ENCODE measurements at regions not wholly inside any gene's neighbourhood (a gene's known extent, or its start where the extent isn't known, plus 50 kb on each side); places are given as distances from the start of the nearest gene placed in this dataset.
"Not testable (repeated sequence)": the region's sequence is repeated elsewhere in the genome, so short reads cannot be mapped to it uniquely, and the experiment has no call there.

DNA sequence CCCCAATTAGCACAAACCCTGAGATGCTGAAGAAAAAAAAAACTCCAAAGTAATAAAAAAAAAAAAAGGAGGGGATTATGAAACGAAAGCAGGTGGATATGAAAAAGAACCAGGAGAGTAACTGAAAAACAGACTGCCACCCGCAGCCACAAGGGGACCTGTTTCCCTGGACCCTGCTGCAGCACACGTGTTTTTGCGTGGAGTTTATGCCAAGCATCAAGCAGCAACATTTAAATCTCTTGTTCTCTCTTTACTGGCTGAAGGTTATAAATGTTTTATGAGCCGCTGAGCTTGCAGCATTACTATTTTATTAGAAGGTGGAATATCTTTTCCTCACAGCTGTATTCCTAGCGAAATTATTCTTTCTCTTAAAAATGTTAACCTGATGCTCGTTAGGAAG is 131.6 kb upstream of the OLIG3 start:
- intact Hi-C loops (cut with DNase I; ENCODE audit: low total_unique reads) = no loop called here
- 56 to 75% methylated on average over 7 of the region's 7 CpGs for WGBS, 2 donors
- Histone ChIP-seq H3K4me1 (no peaks in the 10 kb centered on the region), H3K4me3 (no peak overlapping the region), H3K36me3 (ENCODE audit: low read depth, missing control alignments) (no peaks in the 10 kb centered on the region), H3K27me3 (no peaks in the 10 kb centered on the region), H3K9me3 (no peaks in the 10 kb centered on the region), H3K27ac (no peak overlapping the region)
- no peak for TF ChIP-seq POLR2A (IDR thresholded peaks at IDR 0.05)
- DNase-seq = no peak

DNA sequence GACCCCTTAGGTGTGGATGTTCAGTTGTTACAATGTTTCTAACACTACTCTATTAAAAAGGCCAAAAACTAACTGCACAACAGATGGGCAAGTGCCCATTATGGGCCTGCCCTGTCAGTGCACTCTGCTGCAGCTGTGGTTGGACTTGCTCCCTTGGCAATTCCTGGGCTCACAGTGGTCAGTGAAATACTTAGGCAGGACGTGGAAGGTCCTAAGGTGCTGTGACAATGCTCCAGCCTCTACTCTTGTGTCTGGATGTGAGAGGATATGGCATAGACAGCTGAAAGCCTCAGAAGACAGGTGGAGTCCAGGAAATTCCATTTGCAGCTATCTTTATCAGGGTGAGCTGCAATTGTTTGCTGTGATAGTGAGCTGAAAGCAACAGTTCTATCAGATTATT is 136.5 kb upstream of the OLIG3 start:
- DNase-seq = no peak
- Histone ChIP-seq H3K36me3 (ENCODE audit: low read depth, missing control alignments) (no peaks in the 10 kb centered on the region), H3K27ac (no peak overlapping the region), H3K4me3 (no peak overlapping the region), H3K4me1 (no peaks in the 10 kb centered on the region), H3K27me3 (no peaks in the 10 kb centered on the region), H3K9me3 (no peaks in the 10 kb centered on the region)
- TF ChIP-seq POLR2A (IDR thresholded peaks at IDR 0.05) = no peak
- TF ChIP-seq CTCF (IDR thresholded peaks at IDR 0.05) = no peak
- 67 to 82% methylated on average over 1 of the region's 1 CpG for WGBS, 2 donors
- intact Hi-C loops (cut with DNase I; ENCODE audit: low total_unique reads) = loop anchor here (10.0 kb wide), 1 partner anchor 536 kb away; no protein-coding TSS in a partner anchor

DNA sequence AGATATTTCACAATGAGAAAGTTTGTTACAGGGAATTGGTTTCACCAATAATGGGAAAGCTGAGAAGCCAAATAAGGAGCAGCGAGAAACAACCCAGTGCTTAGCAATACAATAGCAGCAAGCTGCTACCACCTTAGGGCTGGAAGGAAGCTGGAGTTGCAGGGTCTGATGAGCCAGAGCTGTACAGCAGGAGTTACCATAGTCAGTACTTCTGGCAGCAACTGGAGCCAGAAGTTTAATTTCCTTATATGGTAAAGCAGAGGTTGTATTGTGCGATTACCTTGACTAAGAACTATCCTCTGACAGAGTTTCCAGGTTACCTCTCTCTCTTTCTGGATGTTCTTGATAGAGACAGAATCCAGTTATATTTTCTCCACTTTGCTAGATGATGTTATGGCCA is 137.1 kb upstream of the OLIG3 start:
- Histone ChIP-seq H3K9me3 (no peaks in the 10 kb centered on the region), H3K27ac (no peak overlapping the region), H3K27me3 (no peaks in the 10 kb centered on the region), H3K4me3 (no peak overlapping the region), H3K4me1 (no peaks in the 10 kb centered on the region), H3K36me3 (ENCODE audit: low read depth, missing control alignments) (no peaks in the 10 kb centered on the region)
- TF ChIP-seq CTCF (IDR thresholded peaks at IDR 0.05) = no peak
- no peak for TF ChIP-seq POLR2A (IDR thresholded peaks at IDR 0.05)
- intact Hi-C loops (cut with DNase I; ENCODE audit: low total_unique reads) = loop anchor here (10.0 kb wide), 1 partner anchor 537 kb away; no protein-coding TSS in a partner anchor
- WGBS, 2 donors = 92 to 97% methylated on average over 2 of the region's 2 CpGs
- DNase-seq = no peak

GRCh38 chr6:137634177-137634576 is 140.0 kb upstream of the OLIG3 start:
- DNase-seq; H3K4me3 ChIP-seq; H3K27me3 ChIP-seq; H3K36me3 ChIP-seq (ENCODE audit: low read depth, missing control alignments); H3K9me3 ChIP-seq; H3K4me1 ChIP-seq; H3K27ac ChIP-seq: not testable (repeated sequence)
- intact Hi-C loops (cut with DNase I; ENCODE audit: low total_unique reads) = loop anchor here (10.0 kb wide), 1 partner anchor 539 kb away; no protein-coding TSS in a partner anchor
- WGBS, 2 donors = 89 to 95% methylated on average over 9 of the region's 9 CpGs

DNA sequence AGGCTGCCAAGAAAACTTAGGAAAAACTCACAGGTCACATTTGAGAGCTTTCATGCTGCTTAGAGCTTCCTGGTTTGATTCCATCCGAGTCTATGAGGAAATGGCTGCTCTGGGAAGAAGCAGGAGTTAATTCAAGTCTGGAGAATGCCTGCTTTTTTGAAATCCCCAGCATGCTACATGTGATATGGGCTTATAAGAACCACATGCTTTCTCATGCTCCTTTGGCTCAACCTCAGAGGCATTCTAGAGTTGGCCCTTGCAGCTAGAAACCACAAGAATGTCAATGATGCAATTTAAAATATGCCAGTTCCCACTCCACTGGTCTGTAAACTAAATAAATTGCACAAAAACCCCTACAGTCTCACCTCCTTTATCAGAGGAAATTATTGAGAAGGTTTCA is 142.9 kb upstream of the OLIG3 start:
- Histone ChIP-seq H3K4me1 (no peaks in the 10 kb centered on the region), H3K9me3 (no peaks in the 10 kb centered on the region), H3K4me3 (no peak overlapping the region), H3K36me3 (ENCODE audit: low read depth, missing control alignments) (no peaks in the 10 kb centered on the region), H3K27ac (no peak overlapping the region), H3K27me3 (no peaks in the 10 kb centered on the region)
- 48 to 56% methylated on average over 1 of the region's 1 CpG for WGBS, 2 donors
- intact Hi-C loops (cut with DNase I; ENCODE audit: low total_unique reads) = loop anchor here (10.0 kb wide), 1 partner anchor 542 kb away; no protein-coding TSS in a partner anchor
- TF ChIP-seq POLR2A (IDR thresholded peaks at IDR 0.05) (no peak), CTCF (IDR thresholded peaks at IDR 0.05) (no peak)
- DNase-seq = peak; percentile 21

DNA sequence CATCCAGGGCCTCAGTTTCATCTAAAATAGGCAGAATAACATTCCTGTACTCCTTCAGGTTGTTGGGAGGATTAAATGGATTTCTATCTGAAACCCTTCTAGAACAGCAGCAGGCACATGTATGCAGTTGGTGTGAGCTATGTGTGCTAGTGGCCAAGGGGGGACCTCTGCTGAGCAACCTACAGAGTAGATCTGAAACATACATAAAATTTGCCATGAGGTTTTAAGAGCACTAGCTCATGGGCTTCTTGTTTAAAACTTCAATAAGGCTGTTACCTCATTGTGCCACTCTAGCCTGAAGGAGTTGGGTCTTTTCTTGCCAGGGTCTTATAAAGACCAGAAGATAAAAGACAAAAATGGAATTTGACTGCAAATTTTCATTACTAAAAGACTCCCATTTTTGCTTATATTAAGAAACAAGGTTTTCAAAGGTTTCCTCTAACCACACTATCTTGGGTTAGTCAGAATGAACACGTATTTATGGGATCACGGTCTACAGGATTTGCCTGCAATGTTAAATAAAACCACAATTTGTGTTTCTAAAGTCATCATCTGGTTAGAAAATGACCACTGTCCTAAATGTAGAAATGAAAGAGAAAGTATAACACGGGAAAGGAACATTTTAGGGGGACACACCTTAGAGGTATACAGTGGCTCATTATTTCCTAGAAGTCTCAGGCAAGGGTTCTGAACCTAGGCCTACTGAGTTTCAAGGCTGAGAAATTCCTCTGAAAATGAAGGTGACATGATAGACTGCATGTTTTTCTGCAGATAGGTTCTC is 144.9 kb upstream of the OLIG3 start:
- DNase-seq = no peak
- Histone ChIP-seq H3K4me3 (no peak overlapping the region), H3K27ac (no peak overlapping the region), H3K27me3 (no peaks in the 10 kb centered on the region), H3K4me1 (no peaks in the 10 kb centered on the region), H3K36me3 (ENCODE audit: low read depth, missing control alignments) (no peaks in the 10 kb centered on the region), H3K9me3 (no peaks in the 10 kb centered on the region)
- TF ChIP-seq CTCF (IDR thresholded peaks at IDR 0.05) = no peak
- no peak for TF ChIP-seq POLR2A (IDR thresholded peaks at IDR 0.05)
- WGBS, 2 donors = 56 to 59% methylated on average over 3 of the region's 3 CpGs
- intact Hi-C loops (cut with DNase I; ENCODE audit: low total_unique reads) = loop anchor here (10.0 kb wide), 1 partner anchor 544 kb away; no protein-coding TSS in a partner anchor
